ENCODE measurements at regions not wholly inside any gene's neighbourhood (a gene's known extent, or its start where the extent isn't known, plus 50 kb on each side); places are given as distances from the start of the nearest gene placed in this dataset.

GRCh38 chr6:134640229-134640628 is 309.7 kb downstream of the ALDH8A1 start:
- Histone ChIP-seq H2AFZ (ENCODE audit: low read length) (no peak overlapping the region), H3K79me2 (ENCODE audit: control insufficient read depth, insufficient read depth, low read length) (no peaks in the 10 kb centered on the region), H3K4me3 (replicated peaks in 1 of 4; ENCODE audit: control extremely low read depth in 1 of 4, insufficient read depth in 1 of 4, low read depth in 3 of 4, low read length in 4 of 4) (no peak overlapping the region), H3K9ac (ENCODE audit: insufficient read depth, low read length) (no peak overlapping the region), H3K36me3 (ENCODE audit: control insufficient read depth, insufficient read depth, low read length) (no peaks in the 10 kb centered on the region), H3K27me3 (ENCODE audit: control insufficient read depth, insufficient read depth, low read length) (no peaks in the 10 kb centered on the region), H3K27ac (ENCODE audit: insufficient read depth, low read length) (no peak overlapping the region), H4K20me1 (ENCODE audit: control insufficient read depth, extremely low read depth, insufficient read depth, low read length) (no peaks in the 10 kb centered on the region), H3K4me2 (ENCODE audit: extremely low read depth, insufficient read depth, low read length) (no peak overlapping the region), H3K9me3 (ENCODE audit: control insufficient read depth, insufficient read depth, low read depth, low read length) (no peaks in the 10 kb centered on the region), H3K4me1 (ENCODE audit: control insufficient read depth, extremely low read depth, insufficient read depth, low read length) (peaks cover 2% of the 10 kb centered on the region)
- no peak for TF ChIP-seq EZH2 (IDR thresholded peaks at IDR 0.05; ENCODE audit: low read length, missing control alignments)
- no peak for TF ChIP-seq CTCF (conservative IDR thresholded peaks at IDR 0.05 in 1 of 2, IDR thresholded peaks at IDR 0.05 in 1 of 2; ENCODE audit: low read depth in 1 of 2, low read length in 2 of 2)
- DNase-seq (ENCODE audit: low read depth in 2 of 2): peak in 1 of 2 donors; percentile 8

- H3K9me3 ChIP-seq (ENCODE audit: control insufficient read depth, insufficient read depth, low read depth, low read length): no peaks in the 10 kb centered on the region
- H3K4me3 ChIP-seq (replicated peaks in 1 of 4; ENCODE audit: control extremely low read depth in 1 of 4, insufficient read depth in 1 of 4, low read depth in 3 of 4, low read length in 4 of 4): no peak overlapping the region
- TF ChIP-seq EZH2 (IDR thresholded peaks at IDR 0.05; ENCODE audit: low read length, missing control alignments): no peak
- TF ChIP-seq CTCF (conservative IDR thresholded peaks at IDR 0.05 in 1 of 2, IDR thresholded peaks at IDR 0.05 in 1 of 2; ENCODE audit: low read depth in 1 of 2, low read length in 2 of 2): no peak
- H3K27me3 ChIP-seq (ENCODE audit: control insufficient read depth, insufficient read depth, low read length): no peaks in the 10 kb centered on the region
- H3K36me3 ChIP-seq (ENCODE audit: control insufficient read depth, insufficient read depth, low read length): no peaks in the 10 kb centered on the region
- no peaks in the 10 kb centered on the region for H3K79me2 ChIP-seq (ENCODE audit: control insufficient read depth, insufficient read depth, low read length)
- H3K4me1 ChIP-seq (ENCODE audit: control insufficient read depth, extremely low read depth, insufficient read depth, low read length): peaks cover 2% of the 10 kb centered on the region
- no peak overlapping the region for H3K27ac ChIP-seq (ENCODE audit: insufficient read depth, low read length)
- DNase-seq (ENCODE audit: low read depth in 2 of 2): no peak
- no peak overlapping the region for H3K9ac ChIP-seq (ENCODE audit: insufficient read depth, low read length)
- no peak overlapping the region for H3K4me2 ChIP-seq (ENCODE audit: extremely low read depth, insufficient read depth, low read length)
- H2AFZ ChIP-seq (ENCODE audit: low read length): no peak overlapping the region
- H4K20me1 ChIP-seq (ENCODE audit: control insufficient read depth, extremely low read depth, insufficient read depth, low read length): no peaks in the 10 kb centered on the region
These were observed 312.0 kb downstream of the ALDH8A1 start for GRCh38 chr6:134637847-134638437.

- Histone ChIP-seq H3K79me2 (ENCODE audit: control insufficient read depth, insufficient read depth, low read length) (no peaks in the 10 kb centered on the region), H3K36me3 (ENCODE audit: control insufficient read depth, insufficient read depth, low read length) (no peaks in the 10 kb centered on the region), H3K4me1 (ENCODE audit: control insufficient read depth, extremely low read depth, insufficient read depth, low read length) (peaks cover 2% of the 10 kb centered on the region), H3K4me2 (ENCODE audit: extremely low read depth, insufficient read depth, low read length) (no peak overlapping the region), H3K27ac (ENCODE audit: insufficient read depth, low read length) (no peak overlapping the region), H2AFZ (ENCODE audit: low read length) (no peak overlapping the region), H3K27me3 (ENCODE audit: control insufficient read depth, insufficient read depth, low read length) (no peaks in the 10 kb centered on the region), H3K9me3 (ENCODE audit: control insufficient read depth, insufficient read depth, low read depth, low read length) (no peaks in the 10 kb centered on the region), H3K4me3 (replicated peaks in 1 of 4; ENCODE audit: control extremely low read depth in 1 of 4, insufficient read depth in 1 of 4, low read depth in 3 of 4, low read length in 4 of 4) (no peak overlapping the region), H3K9ac (ENCODE audit: insufficient read depth, low read length) (no peak overlapping the region), H4K20me1 (ENCODE audit: control insufficient read depth, extremely low read depth, insufficient read depth, low read length) (no peaks in the 10 kb centered on the region)
- no peak for DNase-seq (ENCODE audit: low read depth in 2 of 2)
- TF ChIP-seq CTCF (conservative IDR thresholded peaks at IDR 0.05 in 1 of 2, IDR thresholded peaks at IDR 0.05 in 1 of 2; ENCODE audit: low read depth in 1 of 2, low read length in 2 of 2) (no peak), EZH2 (IDR thresholded peaks at IDR 0.05; ENCODE audit: low read length, missing control alignments) (no peak)
These were observed 312.6 kb downstream of the ALDH8A1 start for GRCh38 chr6:134637282-134637681.
